IMR-90 (cell line): ENCODE measurements at regions not wholly inside any gene's neighbourhood (a gene's known extent, or its start where the extent isn't known, plus 50 kb on each side); places are given as distances from the start of the nearest gene placed in this dataset.

Experiments
- ATAC-seq: fragments of 200-7000 bp; cut with Tn5 transposase; 2 replicates; pipeline ENCODE4 v1.9.1; 2020; ENCODE audit warnings: low read depth, mild to moderate bottlenecking, moderate library complexity
- BruUV-seq: library from RNA; stranded (reverse); fragments of 400-500 nt; replicated peaks from 2 replicates; lab custom pipeline; 2021; lab: Mats Ljungman, UMichigan
- CTCF ChIA-PET: fragments of 300-600 bp; formaldehyde crosslinking; extraction: SDS; loops from one replicate; lab custom pipeline; 2021; ENCODE audit warnings: antibody characterized with exemption; lab: Yijun Ruan, JAX
- POLR2A ChIA-PET: fragments of 300-600 bp; sonication (Branson Sonifier 250); formaldehyde crosslinking; loops from one replicate; lab custom pipeline; 2022; ENCODE audit warnings: antibody characterized with exemption; ENCODE audit not compliant: unreplicated experiment; lab: Charles Lee
- DNase-seq: peaks from one replicate; pipeline ENCODE4 v3.0.0; 2013
- H2AFZ ChIP-seq: replicated peaks from 2 replicates; pipeline ENCODE3; 2013; ENCODE audit warnings: low read length, mild to moderate bottlenecking; ENCODE audit not compliant: poor library complexity
- H2AK5ac ChIP-seq: 2 replicates; pipeline ENCODE4 v1.6.1; 2013; ENCODE audit warnings: low read depth, low read length, inconsistent platforms
- H2AK9ac ChIP-seq: replicated peaks from 2 replicates; pipeline ENCODE3; 2013; ENCODE audit warnings: mild to moderate bottlenecking, low read depth, low read length, moderate library complexity; ENCODE audit not compliant: poor library complexity
- H2BK120ac ChIP-seq: 2 replicates; pipeline ENCODE4 v1.6.1; 2013; ENCODE audit warnings: low read depth, low read length, inconsistent platforms
- H2BK15ac ChIP-seq: 3 replicates; pipeline ENCODE4 v1.6.1; 2013; ENCODE audit warnings: low read depth, low read length, inconsistent platforms
- H2BK20ac ChIP-seq: 2 replicates; pipeline ENCODE4 v1.6.1; 2013; ENCODE audit warnings: low read depth, mild to moderate bottlenecking, inconsistent platforms, low read length, moderate library complexity
- H2BK5ac ChIP-seq: 2 replicates; pipeline ENCODE4 v1.6.1; 2013; ENCODE audit warnings: mild to moderate bottlenecking, low read depth, low read length, inconsistent platforms; ENCODE audit not compliant: poor library complexity, severe bottlenecking
- H3K14ac ChIP-seq: replicated peaks from 2 replicates; pipeline ENCODE4 v1.6.1; 2013; ENCODE audit warnings: low read depth, low read length, inconsistent platforms
- H3K18ac ChIP-seq: 2 replicates; pipeline ENCODE4 v1.6.1; 2013; ENCODE audit warnings: low read depth, low read length, control low read depth
- H3K23ac ChIP-seq: 2 replicates; pipeline ENCODE4 v1.6.1; 2013; ENCODE audit warnings: low read depth, low read length, inconsistent platforms
- H3K27ac ChIP-seq: 2 replicates; pipeline ENCODE4 v1.5.1; 2013; ENCODE audit warnings: mild to moderate bottlenecking, control low read depth, low read length; ENCODE audit not compliant: insufficient read depth
- H3K27me3 ChIP-seq: 2 replicates; pipeline ENCODE4 v1.6.1; 2013; ENCODE audit warnings: low read length; ENCODE audit not compliant: control insufficient read depth, insufficient read depth
- H3K36me3 ChIP-seq: 2 replicates; pipeline ENCODE4 v1.6.1; 2013; ENCODE audit warnings: low read length, mixed read lengths; ENCODE audit not compliant: control insufficient read depth, insufficient read depth
- H3K4ac ChIP-seq: 2 replicates; pipeline ENCODE4 v1.6.1; 2013; ENCODE audit warnings: low read depth, low read length, inconsistent platforms
- H3K4me1 ChIP-seq: 2 replicates; pipeline ENCODE4 v1.6.1; 2013; ENCODE audit warnings: low read length, mixed read lengths; ENCODE audit not compliant: control insufficient read depth, insufficient read depth
- H3K4me2 ChIP-seq: 2 replicates; pipeline ENCODE4 v1.6.1; 2013; ENCODE audit warnings: low read depth, mild to moderate bottlenecking, control low read depth, low read length, moderate library complexity
- H3K4me3 ChIP-seq: 2 replicates; pipeline ENCODE4 v1.5.1; 2013; ENCODE audit warnings: low read depth, mild to moderate bottlenecking, control low read depth, low read length, moderate library complexity; ENCODE audit not compliant: insufficient read depth
- H3K56ac ChIP-seq: 2 replicates; pipeline ENCODE4 v1.6.1; 2013; ENCODE audit warnings: low read length, inconsistent platforms; ENCODE audit not compliant: insufficient read depth; ENCODE audit errors: extremely low read depth
- H3K79me1 ChIP-seq, 2 experiments: 2 replicates each; pipeline ENCODE4 v1.6.1; 2013; ENCODE audit warnings: low read length in 2 of 2, inconsistent platforms in 1 of 2, low read depth in 1 of 2
- H3K9ac ChIP-seq: 2 replicates; pipeline ENCODE4 v1.6.1; 2013; ENCODE audit warnings: low read depth, low read length, control low read depth
- H3K9me1 ChIP-seq: 2 replicates; pipeline ENCODE4 v1.6.1; 2013; ENCODE audit warnings: low read length, inconsistent platforms; ENCODE audit not compliant: insufficient read depth
- H3K9me3 ChIP-seq: 2 replicates; pipeline ENCODE4 v1.6.1; 2013; ENCODE audit warnings: low read length; ENCODE audit not compliant: control insufficient read depth, insufficient read depth
- H4K20me1 ChIP-seq: 2 replicates; pipeline ENCODE4 v1.6.1; 2013; ENCODE audit warnings: low read length, inconsistent platforms; ENCODE audit not compliant: insufficient read depth
- H4K5ac ChIP-seq: 2 replicates; pipeline ENCODE4 v1.6.1; 2013; ENCODE audit warnings: mild to moderate bottlenecking, low read depth, low read length, control low read depth
- H4K8ac ChIP-seq, 2 experiments: 2 replicates each; pipeline ENCODE4 v1.6.1; 2013; ENCODE audit warnings: low read depth in 2 of 2, low read length in 2 of 2, control low read depth in 1 of 2, inconsistent platforms in 1 of 2
- H4K91ac ChIP-seq: 2 replicates; pipeline ENCODE4 v1.6.1; 2013; ENCODE audit warnings: low read depth, low read length, inconsistent platforms; ENCODE audit not compliant: insufficient read depth
- CEBPB ChIP-seq: IDR thresholded peaks from 2 replicates; pipeline ENCODE4 v1.6.1; 2012; ENCODE audit warnings: low read depth, low read length, improper control_type of control experiment
- MAZ ChIP-seq: IDR thresholded peaks from 2 replicates; pipeline ENCODE4 v1.6.1; 2012; ENCODE audit warnings: low read depth, mild to moderate bottlenecking, low read length, improper control_type of control experiment, moderate library complexity, borderline replicate concordance
- RAD21 ChIP-seq: IDR thresholded peaks from 2 replicates; pipeline ENCODE4 v1.6.1; 2012; ENCODE audit warnings: low read length, improper control_type of control experiment
- USF2 ChIP-seq: fragments of 150-350 bp; IDR thresholded peaks from 2 replicates; pipeline ENCODE4 v1.6.1; 2017; ENCODE audit warnings: mild to moderate bottlenecking, antibody characterized with exemption, low read length, low read depth
- WGBS, 2 experiments: methylation state at CpG; one replicate each; pipeline versions ENCODE4 v1.1.5 to v1.1.7; 2013; ENCODE audit warnings: missing lambda C conversion rate in 2 of 2; ENCODE audit not compliant: insufficient read length in 1 of 2; ENCODE audit errors: extremely low coverage in 2 of 2; 5-methylcytosine and 5-hydroxymethylcytosine counted together
- dilution Hi-C: fragments of 300-500 bp; cut with HindIII; formaldehyde crosslinking; loops from one replicate; pipeline ENCODE4 v1.14.3; 2018; ENCODE audit warnings: low sequenced_read_pairs; ENCODE audit not compliant: unreplicated experiment
- in situ Hi-C: fragments of 300-500 bp; cut with MboI; formaldehyde crosslinking; loops from 3 replicates; pipeline ENCODE4 v1.14.3; 2019; ENCODE audit warnings: low sequenced_read_pairs, inconsistent platforms, mixed read lengths
- intact Hi-C: fragments of 100-400 bp; cut with micrococcal nuclease; formaldehyde crosslinking; loops from 2 replicates; pipeline ENCODE4 v1.10.0; 2022

GRCh38 chr2:45180033-45180746 is 170.9 kb upstream of the SIX2 start:
- H4K20me1 ChIP-seq = no peaks in the 10 kb centered on the region
- H3K27ac ChIP-seq = no peak overlapping the region
- ChIA-PET CTCF (no interaction called here), POLR2A (no interaction called here)
- H3K9ac ChIP-seq = no peak overlapping the region
- in situ Hi-C loops = no loop called here
- H2AK9ac ChIP-seq = no peak overlapping the region
- no peak overlapping the region for H3K4me3 ChIP-seq
- peaks cover 16% of the 10 kb centered on the region for H3K4me1 ChIP-seq
- peak overlapping the region; percentile 8; the same call in 1 of the 2 replicates for H3K18ac ChIP-seq
- intact Hi-C loops = no loop called here
- peak overlapping the region; percentile 64; the same call in 1 of the 2 replicates for H3K4ac ChIP-seq
- H3K27me3 ChIP-seq = peaks cover 4% of the 10 kb centered on the region; the same call in 1 of the 2 replicates
- H2BK120ac ChIP-seq = peak overlapping the region; percentile 82
- H3K9me1 ChIP-seq = 0 out of 2 replicates have a peak, but pooled peaks cover 12% of the 10 kb centered on the region
- H4K91ac ChIP-seq = peak overlapping the region; percentile 12
- H3K14ac ChIP-seq = peak overlapping the region; percentile 33; the same call in 1 of the 2 replicates
- 17% methylated on average over 4 of the region's 6 CpGs; no CpG with 5 or more reads in 1 of the 2 experiments for WGBS, 2 experiments
- TF ChIP-seq CEBPB (peak; percentile 78), USF2 (no peak), MAZ (no peak), RAD21 (no peak)
- ATAC-seq (no peak), DNase-seq (peak; percentile 53)
- no peak overlapping the region for H3K56ac ChIP-seq
- H2BK5ac ChIP-seq = no peak overlapping the region
- peak overlapping the region; percentile 60; the same call in 1 of the 2 replicates for H2BK20ac ChIP-seq
- H3K9me3 ChIP-seq = no peaks in the 10 kb centered on the region
- no peaks in the 10 kb centered on the region for H3K36me3 ChIP-seq
- dilution Hi-C loops = no loop called here
- H3K4me2 ChIP-seq = no peak overlapping the region
- H2BK15ac ChIP-seq = peak overlapping the region; percentile 32; the same call in 1 of the 3 replicates
- BruUV-seq = no TSS peak
- H3K79me1 ChIP-seq = no peaks in the 10 kb centered on the region
- H4K5ac ChIP-seq = no peak overlapping the region; the same call in 1 of the 2 replicates
- peak overlapping the region; percentile 65 for H2AFZ ChIP-seq
- no peak overlapping the region; the same call in 1 of the 2 replicates for H3K23ac ChIP-seq
- H4K8ac ChIP-seq = peak overlapping the region in 1 of 2 experiments; percentile 0; a peak in 1 of 4 replicates
- peak overlapping the region; percentile 7; the same call in 1 of the 2 replicates for H2AK5ac ChIP-seq
